Posterior vena cava (tissue), 2 donors: ENCODE measurements at regions not wholly inside any gene's neighbourhood (a gene's known extent, or its start where the extent isn't known, plus 50 kb on each side); places are given as distances from the start of the nearest gene placed in this dataset.

Experiments used
- DNase-seq: peaks from one replicate; pipeline ENCODE4 v3.0.0-alpha.2; 2020; ENCODE audit warnings: low spot score
- intact Hi-C, 2 donors: fragments of 100-400 bp; cut with DNase I; formaldehyde crosslinking; loops; one replicate each; pipeline versions ENCODE4 v1.14.1 to v1.14.2; 2022 to 2023
- donor health status: DM: yes; HTN: yes; CAD: no.
- donor health status: DM: yes; HTN: yes; CAD: no.

DNA sequence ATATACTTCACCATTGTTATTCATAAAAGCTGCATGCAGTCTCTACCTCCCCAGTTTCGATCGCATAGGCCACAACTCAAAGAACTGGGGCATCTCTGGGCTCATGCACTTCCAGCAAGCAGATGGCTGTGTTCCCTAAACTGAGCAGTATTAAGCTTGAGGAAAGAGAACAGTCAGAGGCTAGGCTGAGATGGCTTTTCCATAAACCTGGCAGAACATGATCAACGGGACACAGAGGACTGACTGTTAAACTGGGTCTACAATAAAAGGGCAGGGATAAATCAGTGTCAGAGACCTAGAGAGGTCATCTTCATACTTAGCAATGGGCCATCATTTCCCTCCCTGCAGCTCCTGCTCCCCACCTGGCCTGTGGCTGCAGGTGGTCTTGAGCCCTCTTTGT is 171.0 kb upstream of the NECTIN1 start:
- intact Hi-C loops = no loop called here
- DNase-seq = peak; percentile 10

DNA sequence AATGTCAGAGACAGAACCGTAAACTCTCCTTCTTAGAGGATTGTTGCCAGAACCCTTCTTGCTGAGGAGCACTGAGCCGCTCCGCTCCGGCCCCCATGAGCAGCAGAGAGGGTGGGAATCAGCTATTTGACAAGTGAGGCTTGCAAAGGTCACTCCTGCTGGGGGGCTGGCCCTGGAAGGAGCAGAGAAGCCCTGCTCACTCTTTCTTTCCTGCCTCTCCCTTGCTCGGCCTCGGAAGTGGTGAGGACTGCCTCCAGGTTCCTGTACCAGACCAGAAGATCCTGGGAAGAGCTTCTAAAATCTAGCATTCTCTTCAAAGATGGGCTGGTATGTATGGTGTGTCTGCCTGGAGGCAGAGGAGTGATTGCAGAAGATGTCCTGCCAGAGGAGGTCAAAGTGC is 168.6 kb upstream of the NECTIN1 start:
- intact Hi-C loops = no loop called here
- DNase-seq = peak; percentile 69

DNA sequence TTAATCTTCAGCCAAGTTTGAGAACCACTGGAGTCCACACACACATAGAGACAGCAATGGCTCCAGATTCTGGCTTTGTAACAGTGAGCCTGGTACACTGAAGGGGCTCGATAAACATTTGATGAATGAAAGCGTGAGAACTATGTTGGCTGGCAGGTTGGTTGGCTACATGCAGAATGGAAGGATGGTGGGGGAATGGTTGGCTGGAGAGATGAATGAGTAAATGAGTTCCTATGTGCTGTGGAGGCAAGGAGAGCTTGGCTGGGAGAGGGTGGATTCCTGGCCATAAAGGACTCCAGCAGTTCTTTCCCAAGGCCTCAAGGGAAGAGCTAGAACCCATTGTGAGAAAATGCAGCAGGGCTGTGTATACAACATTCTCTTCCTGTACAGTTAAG is 168.0 kb upstream of the NECTIN1 start:
- DNase-seq = peak; percentile 5
- intact Hi-C loops = no loop called here

DNA sequence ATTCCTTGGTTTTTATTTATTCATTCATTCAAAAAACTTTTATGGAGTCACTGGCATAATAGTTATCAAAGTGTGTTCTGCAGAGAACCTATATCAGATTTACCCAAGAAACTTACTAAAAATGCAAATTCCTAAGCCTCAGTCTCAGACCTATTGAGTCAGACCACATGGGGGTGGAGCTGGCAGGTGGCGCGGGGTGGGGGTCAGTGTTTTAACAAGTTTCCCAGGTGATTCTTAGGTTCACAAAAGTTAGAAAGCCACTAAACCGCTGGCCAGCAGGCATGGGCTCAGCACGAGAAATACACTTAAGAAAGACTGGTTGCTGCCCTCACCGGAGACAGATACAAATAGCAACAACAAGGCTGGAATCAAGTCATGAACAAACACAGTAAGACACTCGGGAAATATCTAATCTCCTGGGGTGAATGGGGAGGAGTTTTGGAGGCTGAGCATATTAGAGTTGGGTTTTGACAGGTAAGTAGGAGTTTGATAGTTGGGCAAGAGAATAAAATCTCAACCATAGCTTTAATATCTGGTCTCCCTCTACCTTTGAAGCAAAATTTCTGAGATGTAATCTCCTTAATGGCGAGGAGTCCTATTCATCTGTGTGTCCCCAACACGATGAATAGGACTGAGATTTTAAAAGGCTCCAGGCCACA is 167.5 kb upstream of the NECTIN1 start:
- DNase-seq = peak; percentile 20
- intact Hi-C loops = loop anchor here in 1 of 2 donors (1.0 kb wide), 1 partner anchor 26 kb away; no protein-coding TSS in a partner anchor

DNA sequence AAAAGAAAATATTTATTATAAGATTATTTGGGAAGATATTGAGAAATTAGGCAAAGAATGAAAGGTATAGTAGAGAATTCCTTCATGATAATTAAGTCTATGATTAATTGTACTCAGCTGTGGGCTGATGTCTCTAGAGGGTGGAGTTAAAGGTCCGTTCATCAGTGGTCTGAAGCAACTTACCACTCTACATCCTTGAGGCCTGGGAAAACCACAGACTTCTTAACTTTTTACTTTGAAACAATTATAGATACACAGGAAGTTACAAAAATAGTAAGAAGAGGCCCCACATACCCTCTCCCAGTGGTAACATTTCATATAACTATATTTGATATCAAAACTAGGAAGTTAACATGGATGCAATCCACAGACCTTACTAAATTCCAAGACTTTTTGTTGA is 167.0 kb upstream of the NECTIN1 start:
- intact Hi-C loops = loop anchor here in 1 of 2 donors (1.0 kb wide), 1 partner anchor 26 kb away; no protein-coding TSS in a partner anchor
- no peak for DNase-seq

DNA sequence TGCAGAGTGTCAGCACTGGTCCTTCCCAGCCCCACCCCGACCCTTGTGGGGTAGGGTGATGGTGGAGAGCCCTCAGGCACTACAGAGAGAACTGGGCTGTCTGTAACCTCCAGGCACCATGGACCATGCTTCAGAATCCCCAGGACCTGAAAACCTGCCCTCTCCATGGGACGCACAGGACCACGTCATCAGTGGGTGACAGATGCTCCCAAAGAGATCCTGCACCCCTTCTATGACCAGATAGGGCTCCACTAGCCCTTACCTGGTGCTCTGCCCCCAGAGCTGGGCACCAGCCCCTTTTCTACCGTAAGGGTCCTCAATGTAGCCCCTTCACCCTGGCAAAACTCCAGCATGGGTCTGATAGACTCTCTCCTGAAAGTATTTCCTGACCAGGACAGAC is 165.9 kb upstream of the NECTIN1 start:
- intact Hi-C loops = no loop called here
- no peak for DNase-seq

GRCh38 chr11:119892311-119892808 is 163.4 kb upstream of the NECTIN1 start:
- peak; percentile 65 for DNase-seq
- intact Hi-C loops = no loop called here

GRCh38 chr11:119891055-119891768 is 162.2 kb upstream of the NECTIN1 start:
- intact Hi-C loops = no loop called here
- peak; percentile 66 for DNase-seq

DNA sequence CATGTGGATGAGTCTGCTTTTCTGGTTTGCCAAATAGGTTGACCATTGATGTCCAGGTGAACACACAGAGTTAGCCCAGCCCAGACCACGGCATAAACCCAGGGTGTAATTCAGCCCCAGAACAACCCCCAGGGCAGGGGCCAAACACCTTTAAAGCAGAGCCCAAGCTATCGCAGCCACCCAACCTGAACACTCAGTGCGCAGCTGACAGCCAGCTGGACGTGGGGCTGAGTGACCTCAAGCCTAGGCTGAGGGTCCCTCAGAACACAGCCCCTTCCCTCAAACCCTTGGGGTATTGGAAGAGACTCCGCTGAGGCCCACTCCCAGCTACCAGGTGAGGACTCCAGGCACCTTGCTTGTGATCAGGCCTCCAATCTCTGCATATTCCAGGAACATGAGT is 161.5 kb upstream of the NECTIN1 start:
- DNase-seq = peak; percentile 68
- intact Hi-C loops = no loop called here

GRCh38 chr11:119889728-119890280 is 160.8 kb upstream of the NECTIN1 start:
- DNase-seq = peak; percentile 67
- intact Hi-C loops = loop anchor here in 1 of 2 donors (10.0 kb wide), 1 partner anchor 1065 kb away; no protein-coding TSS in a partner anchor

DNA sequence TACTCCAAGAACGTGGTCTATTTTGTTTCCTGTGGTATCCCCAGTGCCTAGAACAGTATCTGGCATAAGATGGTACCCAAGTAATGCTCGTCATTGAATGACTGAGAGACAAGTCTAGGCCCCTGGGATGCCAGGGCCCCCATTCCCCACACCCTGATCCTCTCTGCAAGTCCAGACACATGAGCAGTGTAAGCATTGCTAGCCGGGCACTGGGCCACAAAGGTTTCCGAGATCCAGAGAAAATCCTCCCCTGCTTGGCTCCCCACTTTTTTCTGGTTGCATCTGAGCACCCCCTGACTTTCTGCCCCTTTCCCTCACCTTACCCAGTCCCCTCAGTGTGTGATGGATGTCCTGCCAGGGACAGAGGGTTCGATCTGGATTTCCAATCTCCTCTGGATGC is 160.1 kb upstream of the NECTIN1 start:
- intact Hi-C loops = loop anchor here in 1 of 2 donors (10.0 kb wide), 1 partner anchor 1066 kb away; no protein-coding TSS in a partner anchor
- peak; percentile 54 for DNase-seq

DNA sequence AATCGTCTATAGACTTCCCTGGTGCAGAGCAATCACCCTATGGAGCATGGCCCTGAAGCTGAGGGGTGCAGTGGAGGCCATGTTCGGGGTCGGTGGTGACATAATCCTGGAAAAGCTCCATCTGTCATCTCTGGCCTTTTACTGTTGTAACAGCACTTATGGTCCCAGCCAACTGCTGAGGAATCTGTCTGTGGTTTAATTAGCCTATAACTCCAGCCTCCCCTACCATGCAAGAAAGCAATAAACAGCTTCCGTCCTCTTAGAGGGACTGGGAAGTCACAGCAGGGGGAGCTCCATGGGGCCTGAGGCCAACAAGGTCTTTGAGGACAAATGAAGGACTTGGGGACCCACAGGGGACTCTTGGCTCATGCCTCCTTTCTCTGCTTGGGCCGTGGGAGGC is 159.1 kb upstream of the NECTIN1 start:
- intact Hi-C loops = loop anchor here in 1 of 2 donors (10.0 kb wide), 1 partner anchor 1067 kb away; no protein-coding TSS in a partner anchor
- no peak for DNase-seq

DNA sequence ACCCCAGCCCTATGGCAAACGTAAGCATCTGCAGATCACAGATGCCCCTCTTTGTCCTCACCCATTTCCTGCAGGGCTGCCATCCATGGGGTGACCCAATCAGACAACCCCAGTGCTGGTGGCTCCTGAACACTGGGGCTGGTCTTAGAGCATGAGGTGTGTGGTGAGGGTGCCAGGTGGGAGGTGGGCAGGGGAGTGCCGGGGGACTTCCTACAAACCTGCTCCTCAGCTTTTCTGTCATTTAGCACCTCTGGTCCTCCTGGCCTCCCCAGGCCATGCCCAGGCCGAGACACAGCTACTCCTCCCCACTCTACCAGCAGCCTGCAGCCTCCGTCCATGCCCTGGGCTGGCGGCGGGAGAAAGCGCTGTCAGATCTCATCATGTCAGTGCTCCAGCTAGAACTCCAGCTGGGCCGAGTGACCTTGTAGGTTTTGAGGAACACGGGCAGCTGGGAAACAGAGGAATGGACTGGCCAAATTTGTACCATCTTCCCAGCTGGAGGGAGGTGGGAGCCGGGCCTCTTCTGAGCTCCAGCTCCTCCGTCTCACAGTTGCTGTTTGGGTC is 157.7 kb upstream of the NECTIN1 start:
- DNase-seq = peak; percentile 56
- intact Hi-C loops = loop anchor here in 1 of 2 donors (10.0 kb wide), 1 partner anchor 1068 kb away; no protein-coding TSS in a partner anchor

DNA sequence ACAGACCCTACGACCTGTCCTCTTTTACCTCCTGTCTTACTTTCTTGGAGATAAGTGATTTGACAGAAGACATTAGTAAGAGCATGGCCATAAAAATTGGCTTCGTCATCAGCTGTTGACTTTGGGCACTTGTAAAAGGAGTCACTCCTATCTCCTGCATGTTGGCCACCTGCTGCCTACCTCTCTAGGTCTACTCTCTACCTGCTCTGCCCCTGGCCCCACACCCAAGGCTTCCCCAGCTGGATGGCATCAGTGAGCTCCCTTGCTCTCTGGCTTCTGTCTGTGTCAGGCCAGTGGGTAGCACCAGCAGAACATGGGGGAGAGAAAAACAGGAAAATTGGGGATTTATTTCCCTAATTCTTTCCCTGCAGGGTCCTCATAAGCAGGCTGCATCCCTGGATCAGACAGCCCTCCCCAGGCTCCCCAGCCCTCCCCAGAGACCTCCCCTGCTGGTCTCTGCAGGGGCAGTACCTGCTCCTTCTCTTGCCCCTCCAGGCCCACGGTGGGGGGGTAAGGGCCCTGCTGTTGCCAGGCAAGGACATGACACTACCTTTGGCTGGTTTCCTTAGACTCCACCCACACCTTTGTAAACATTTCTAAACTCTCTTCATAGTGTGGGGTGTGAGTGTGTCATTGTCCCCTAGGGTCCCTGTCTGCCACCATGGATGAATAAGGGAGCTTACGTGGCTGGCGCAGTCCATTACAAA is 157.0 kb upstream of the NECTIN1 start:
- intact Hi-C loops = loop anchor here in 1 of 2 donors (10.0 kb wide), 1 partner anchor 1069 kb away; no protein-coding TSS in a partner anchor
- DNase-seq = peak; percentile 64

DNA sequence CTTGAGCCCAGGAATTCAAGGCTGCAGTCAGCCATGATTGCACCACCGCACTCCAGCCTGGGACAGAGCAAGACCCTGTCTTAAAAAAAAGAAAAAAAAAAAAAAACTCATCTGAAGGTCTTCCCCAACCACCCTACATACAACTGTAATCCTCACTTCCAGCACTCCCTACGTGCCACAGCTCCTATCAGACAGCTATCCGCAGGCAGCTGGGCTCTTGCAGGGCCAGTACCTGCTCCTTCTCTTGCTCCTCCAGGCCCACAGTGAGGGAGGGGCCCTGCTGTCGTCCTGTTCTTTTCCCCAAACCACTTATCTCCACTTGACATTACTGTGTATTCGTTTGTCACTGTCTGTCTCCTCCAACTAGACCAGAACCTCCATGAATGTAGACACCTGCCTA is 156.1 kb upstream of the NECTIN1 start:
- intact Hi-C loops = loop anchor here in 1 of 2 donors (10.0 kb wide), 1 partner anchor 1070 kb away; no protein-coding TSS in a partner anchor
- DNase-seq = peak; percentile 1

- DNase-seq = no peak
- intact Hi-C loops = loop anchor here in 1 of 2 donors (10.0 kb wide), 1 partner anchor 1072 kb away; no protein-coding TSS in a partner anchor
These were observed 153.3 kb upstream of the NECTIN1 start for GRCh38 chr11:119882316-119882715.

DNA sequence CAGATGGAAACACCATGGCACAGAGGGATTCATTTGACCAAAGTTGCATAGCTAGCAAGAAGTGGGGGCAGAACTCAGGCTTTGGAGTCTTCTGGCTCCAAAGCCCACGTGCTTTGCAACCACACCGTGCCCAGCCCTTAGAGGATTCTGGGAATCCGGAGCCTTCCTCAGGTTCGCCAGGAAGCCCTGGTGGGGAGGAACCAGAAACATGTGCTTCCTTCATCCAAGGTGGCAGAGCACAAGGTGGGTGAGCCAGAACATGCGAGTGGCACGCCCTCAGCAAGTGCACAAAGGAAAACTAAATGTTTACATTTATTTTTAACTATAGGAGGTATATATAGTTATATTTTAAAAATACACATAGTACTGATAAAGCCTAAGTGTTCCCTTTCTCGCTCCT is 151.9 kb upstream of the NECTIN1 start:
- peak; percentile 48 for DNase-seq
- intact Hi-C loops = loop anchor here in 1 of 2 donors (10.0 kb wide), 1 partner anchor 1074 kb away; no protein-coding TSS in a partner anchor

DNA sequence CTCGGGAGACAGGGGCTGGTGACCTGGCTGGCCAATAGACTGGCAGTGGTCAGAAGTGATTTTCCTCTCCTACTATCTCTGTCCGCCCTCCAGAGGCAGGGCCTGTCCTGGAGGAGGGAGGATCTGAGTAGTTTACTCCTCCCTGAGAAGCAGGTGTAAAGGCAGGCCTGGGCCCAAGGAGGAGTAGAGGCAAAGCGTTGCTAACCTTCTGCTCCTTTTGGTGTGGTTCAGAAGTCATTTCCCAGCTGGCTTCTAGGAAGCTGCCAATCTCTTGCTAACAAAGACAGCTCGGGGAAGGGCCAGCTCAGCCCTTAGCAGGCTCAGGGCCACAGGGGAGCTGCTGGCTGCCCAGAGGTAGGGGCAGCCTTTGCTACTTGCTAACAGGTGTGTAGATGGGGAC is 151.1 kb upstream of the NECTIN1 start:
- intact Hi-C loops = loop anchor here in 1 of 2 donors (10.0 kb wide), 1 partner anchor 1075 kb away; no protein-coding TSS in a partner anchor
- DNase-seq = peak; percentile 57

DNA sequence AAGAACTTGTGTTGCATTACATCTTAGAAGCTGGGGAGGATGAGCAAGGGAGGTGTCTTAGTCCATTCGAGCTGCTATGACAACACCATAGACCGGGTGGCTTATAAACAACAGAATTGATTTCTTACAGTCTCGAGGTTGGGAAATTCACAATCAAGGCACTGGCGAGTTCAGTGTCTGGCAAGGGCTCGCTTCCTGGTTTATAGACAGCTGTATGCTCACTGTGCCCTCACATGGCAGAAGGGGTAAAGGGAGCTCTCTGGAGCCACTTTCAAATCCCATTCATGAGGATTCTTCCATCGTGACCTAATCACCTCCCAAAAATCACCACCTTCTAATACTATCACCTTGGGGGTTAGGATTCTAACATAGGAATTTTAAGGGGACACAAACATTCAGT is 150.0 kb upstream of the NECTIN1 start:
- intact Hi-C loops = no loop called here
- no peak for DNase-seq
